HUES48 (cell line): ENCODE measurements at regions not wholly inside any gene's neighbourhood (a gene's known extent, or its start where the extent isn't known, plus 50 kb on each side); places are given as distances from the start of the nearest gene placed in this dataset.

ENCODE experiments used
- H3K27ac ChIP-seq: one replicate; pipeline ENCODE4 v1.7.0; 2013; ENCODE audit warnings: low read depth, low read length, inconsistent platforms
- H3K27me3 ChIP-seq: 2 replicates; pipeline ENCODE4 v1.6.1; 2013; ENCODE audit warnings: mild to moderate bottlenecking, low read length; ENCODE audit not compliant: control insufficient read depth, insufficient read depth
- H3K36me3 ChIP-seq: 2 replicates; pipeline ENCODE4 v1.6.1; 2013; ENCODE audit warnings: low read length; ENCODE audit not compliant: control insufficient read depth, insufficient read depth
- H3K4me1 ChIP-seq: 2 replicates; pipeline ENCODE4 v1.6.1; 2013; ENCODE audit warnings: mild to moderate bottlenecking, low read length; ENCODE audit not compliant: control insufficient read depth, insufficient read depth
- H3K4me3 ChIP-seq: 2 replicates; pipeline ENCODE4 v1.5.1; 2013; ENCODE audit warnings: mild to moderate bottlenecking, low read depth, low read length
- H3K9ac ChIP-seq: 2 replicates; pipeline ENCODE4 v1.6.1; 2013; ENCODE audit warnings: mild to moderate bottlenecking, low read depth, low read length, moderate library complexity
- H3K9me3 ChIP-seq: 2 replicates; pipeline ENCODE4 v1.6.1; 2013; ENCODE audit warnings: low read length; ENCODE audit not compliant: control insufficient read depth, insufficient read depth

- Histone ChIP-seq H3K4me3 (no peak overlapping the region), H3K27me3 (no peaks in the 10 kb centered on the region), H3K4me1 (peaks cover 12% of the 10 kb centered on the region), H3K9me3 (no peaks in the 10 kb centered on the region), H3K36me3 (no peaks in the 10 kb centered on the region), H3K9ac (no peak overlapping the region), H3K27ac (no peak overlapping the region)
These were observed 108.0 kb upstream of the ANO1 start for GRCh38 chr11:69969890-69970784.

DNA sequence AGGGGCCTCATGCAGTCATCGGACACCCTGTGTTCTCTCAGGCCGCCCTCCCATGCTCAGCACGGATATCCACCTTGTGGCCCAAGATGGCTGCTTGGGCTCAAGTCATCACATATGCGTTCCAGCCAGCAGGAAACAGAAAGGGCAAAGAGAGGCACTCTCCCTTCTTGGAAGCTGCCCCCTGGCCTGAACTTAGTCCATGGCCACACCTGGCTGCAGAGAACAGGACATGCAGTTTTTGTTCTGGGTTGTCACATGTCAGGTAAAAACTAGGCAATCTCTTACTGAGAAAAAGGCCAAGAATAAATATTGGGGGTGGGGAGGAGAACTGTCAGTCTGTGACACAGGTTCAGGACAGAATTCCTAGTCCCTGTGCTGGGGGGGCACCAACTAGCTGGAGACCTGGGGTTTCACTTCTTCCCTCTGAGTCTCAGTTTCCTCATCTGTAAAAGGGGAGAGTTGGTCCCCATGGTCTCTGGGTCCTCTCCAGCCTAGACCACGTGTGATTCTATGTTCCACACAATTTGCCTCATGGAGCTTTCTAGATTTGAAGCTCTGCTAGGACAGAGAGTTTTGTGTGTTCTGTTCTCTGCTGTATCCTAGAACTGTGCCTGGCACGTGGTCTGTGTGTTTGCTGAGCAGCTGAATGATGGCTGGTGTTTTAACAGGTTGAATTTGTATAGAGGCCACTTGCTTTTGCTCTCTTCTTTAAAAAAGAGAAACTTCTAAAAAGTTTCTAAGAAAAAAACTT is 107.2 kb upstream of the ANO1 start:
- Histone ChIP-seq H3K9me3 (no peaks in the 10 kb centered on the region), H3K36me3 (no peaks in the 10 kb centered on the region), H3K4me3 (no peak overlapping the region), H3K27me3 (no peaks in the 10 kb centered on the region), H3K9ac (no peak overlapping the region), H3K27ac (no peak overlapping the region), H3K4me1 (peaks cover 4% of the 10 kb centered on the region)

DNA sequence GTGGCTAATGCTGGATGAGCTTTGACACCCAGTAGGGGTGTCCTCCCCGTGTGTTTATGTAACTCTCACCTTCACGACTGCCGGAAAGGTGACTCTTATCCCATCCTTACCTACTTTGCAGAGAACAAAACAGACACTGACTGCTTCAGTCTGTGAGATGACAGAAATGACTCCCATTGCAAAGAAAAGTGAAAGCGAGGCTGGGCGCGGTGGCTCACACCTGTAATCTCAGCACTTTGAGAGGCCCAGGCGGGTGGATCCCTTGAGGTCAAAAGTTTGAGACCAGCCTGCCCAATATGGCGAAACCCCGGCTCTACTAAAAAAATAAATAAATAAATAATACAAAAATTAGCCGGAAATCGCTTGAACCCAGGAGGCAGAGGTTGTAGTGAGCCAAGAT is 106.4 kb upstream of the ANO1 start:
- H3K9ac ChIP-seq, result no peak overlapping the region
- no peak overlapping the region for H3K27ac ChIP-seq
- H3K4me1 ChIP-seq, result no peaks in the 10 kb centered on the region
- H3K4me3 ChIP-seq, result no peak overlapping the region
- no peaks in the 10 kb centered on the region for H3K27me3 ChIP-seq
- H3K9me3 ChIP-seq, result no peaks in the 10 kb centered on the region
- no peaks in the 10 kb centered on the region for H3K36me3 ChIP-seq

DNA sequence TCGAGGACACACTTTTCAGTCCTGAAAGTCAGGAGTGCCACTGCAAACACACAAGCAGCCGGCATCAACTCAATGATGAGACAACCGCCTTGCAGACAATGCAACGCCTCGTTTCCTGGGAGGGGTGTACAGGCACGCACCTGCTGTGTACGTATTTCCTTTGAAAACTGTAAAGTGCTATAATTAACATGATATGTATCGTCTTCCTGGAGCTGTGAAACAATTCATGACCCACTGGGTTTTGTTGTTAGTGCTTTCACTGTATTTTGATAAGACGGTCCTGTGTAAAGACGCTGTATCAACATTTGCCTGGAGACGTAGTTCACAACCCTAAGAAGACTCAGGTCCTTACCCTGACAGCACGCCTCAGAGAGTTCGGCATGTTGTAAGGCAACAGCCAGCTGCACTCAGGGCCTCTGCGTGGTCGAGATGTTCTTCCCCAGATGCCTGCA is 105.7 kb upstream of the ANO1 start:
- Histone ChIP-seq H3K4me1 (no peaks in the 10 kb centered on the region), H3K36me3 (no peaks in the 10 kb centered on the region), H3K27ac (no peak overlapping the region), H3K9me3 (no peaks in the 10 kb centered on the region), H3K4me3 (no peak overlapping the region), H3K9ac (no peak overlapping the region), H3K27me3 (no peaks in the 10 kb centered on the region)

DNA sequence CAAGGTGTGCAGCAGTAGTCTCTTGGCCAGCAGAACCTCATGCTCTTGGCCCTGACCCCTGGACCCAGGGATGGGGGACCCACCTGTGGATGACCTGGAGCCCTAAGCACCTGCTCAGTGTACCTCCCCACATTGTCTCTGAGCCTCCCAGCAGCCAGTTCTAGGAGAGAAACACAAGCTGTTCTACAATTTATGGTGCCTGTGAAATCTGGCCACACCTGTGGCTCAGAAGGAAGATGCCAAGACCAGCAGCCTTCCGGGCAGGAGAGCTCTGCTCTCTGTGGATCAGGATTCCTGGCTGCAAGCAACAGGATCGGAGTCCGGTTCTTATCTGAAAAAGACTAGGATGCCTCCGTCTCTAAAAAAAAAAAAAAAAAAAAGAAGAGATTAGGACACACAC is 103.6 kb upstream of the ANO1 start:
- Histone ChIP-seq H3K9me3 (no peaks in the 10 kb centered on the region), H3K27me3 (no peaks in the 10 kb centered on the region), H3K9ac (no peak overlapping the region), H3K27ac (no peak overlapping the region), H3K4me1 (0 out of 2 replicates have a peak, but pooled peaks cover 6% of the 10 kb centered on the region), H3K4me3 (no peak overlapping the region), H3K36me3 (no peaks in the 10 kb centered on the region)

GRCh38 chr11:69975822-69976221 is 102.3 kb upstream of the ANO1 start:
- H3K9me3 ChIP-seq, result no peaks in the 10 kb centered on the region
- H3K4me3 ChIP-seq, result no peak overlapping the region
- H3K27me3 ChIP-seq, result no peaks in the 10 kb centered on the region
- no peaks in the 10 kb centered on the region for H3K36me3 ChIP-seq
- 0 out of 2 replicates have a peak, but pooled peaks cover 8% of the 10 kb centered on the region for H3K4me1 ChIP-seq
- H3K9ac ChIP-seq, result no peak overlapping the region
- H3K27ac ChIP-seq, result no peak overlapping the region

- 0 out of 2 replicates have a peak, but pooled peaks cover 8% of the 10 kb centered on the region for H3K4me1 ChIP-seq
- H3K9me3 ChIP-seq, result no peaks in the 10 kb centered on the region
- H3K4me3 ChIP-seq, result no peak overlapping the region
- H3K9ac ChIP-seq, result no peak overlapping the region
- H3K36me3 ChIP-seq, result no peaks in the 10 kb centered on the region
- H3K27ac ChIP-seq, result no peak overlapping the region
- H3K27me3 ChIP-seq, result no peaks in the 10 kb centered on the region
These were observed 101.3 kb upstream of the ANO1 start for GRCh38 chr11:69976794-69977193.

DNA sequence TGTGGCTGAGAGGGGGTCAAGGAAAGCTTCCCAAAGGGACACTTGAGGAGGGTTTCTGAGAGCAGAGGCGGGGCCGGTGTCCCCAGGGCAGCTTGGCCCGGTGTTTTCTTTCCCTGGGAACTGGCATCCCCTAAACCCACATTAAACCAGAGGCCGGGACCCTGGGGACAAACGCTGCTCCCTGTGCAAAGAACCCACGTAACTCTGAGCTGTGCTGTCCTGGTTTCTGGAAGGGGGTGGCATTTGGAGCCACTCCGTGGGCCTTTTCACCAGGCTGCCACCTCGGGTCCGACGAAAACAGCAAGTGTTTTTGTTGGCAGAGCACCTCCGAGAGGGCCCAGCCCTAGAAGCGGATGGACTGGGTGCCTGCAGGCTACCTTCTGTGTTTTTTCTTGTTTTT is 100.2 kb upstream of the ANO1 start:
- Histone ChIP-seq H3K9me3 (no peaks in the 10 kb centered on the region), H3K27me3 (peaks cover under 1% of the 10 kb centered on the region; the same call in 1 of the 2 replicates), H3K4me3 (no peak overlapping the region), H3K27ac (no peak overlapping the region), H3K4me1 (peaks cover 16% of the 10 kb centered on the region), H3K9ac (no peak overlapping the region), H3K36me3 (no peaks in the 10 kb centered on the region)

- Histone ChIP-seq H3K9me3 (no peaks in the 10 kb centered on the region), H3K9ac (no peak overlapping the region), H3K4me3 (no peak overlapping the region), H3K36me3 (no peaks in the 10 kb centered on the region), H3K4me1 (peaks cover 24% of the 10 kb centered on the region), H3K27ac (no peak overlapping the region), H3K27me3 (peaks cover 11% of the 10 kb centered on the region)
These were observed 99.1 kb upstream of the ANO1 start for GRCh38 chr11:69978841-69979614.

DNA sequence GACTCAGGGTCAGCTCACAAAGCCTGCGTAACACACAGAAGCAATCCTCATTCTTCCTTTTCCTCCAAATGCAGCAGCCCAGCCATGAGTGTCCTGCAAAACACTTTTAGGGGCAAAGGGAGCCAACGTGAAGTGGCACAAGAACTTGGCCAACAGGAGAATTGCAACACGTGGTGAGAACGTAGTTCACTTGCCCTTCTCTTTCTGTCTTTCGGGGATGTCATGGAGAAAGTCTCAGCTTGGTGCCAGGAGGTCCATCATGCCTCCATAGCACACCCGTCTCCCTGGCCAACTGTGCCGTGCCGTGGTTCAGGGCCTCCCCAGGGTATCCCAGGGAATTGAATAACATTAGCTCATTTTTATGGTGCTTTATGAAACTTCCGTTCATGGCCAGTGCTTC is 98.5 kb upstream of the ANO1 start:
- Histone ChIP-seq H3K9ac (no peak overlapping the region), H3K4me3 (no peak overlapping the region), H3K27ac (no peak overlapping the region), H3K27me3 (peaks cover 17% of the 10 kb centered on the region), H3K9me3 (no peaks in the 10 kb centered on the region), H3K36me3 (no peaks in the 10 kb centered on the region), H3K4me1 (peaks cover 30% of the 10 kb centered on the region)
